SK-N-SH (cell line): ENCODE measurements at regions not wholly inside any gene's neighbourhood (a gene's known extent, or its start where the extent isn't known, plus 50 kb on each side); places are given as distances from the start of the nearest gene placed in this dataset.
"Not testable (repeated sequence)": the region's sequence is repeated elsewhere in the genome, so short reads cannot be mapped to it uniquely, and the experiment has no call there.

Experiments used
- CTCF ChIA-PET: fragments of 300-600, 350-600 bp; formaldehyde crosslinking; extraction: SDS; loops from one replicate; lab custom pipeline; 2021; lab: Yijun Ruan, JAX
- POLR2A ChIA-PET: fragments of 350-600 bp; sonication (Branson Sonifier 250); formaldehyde crosslinking; extraction: SDS; loops from one replicate; lab custom pipeline; 2020; ENCODE audit warnings: antibody characterized with exemption, inconsistent platforms; lab: Yijun Ruan, JAX
- DNase-seq: peaks from one replicate; pipeline ENCODE4 v3.0.0; 2012
- H2AFZ ChIP-seq: fragments of 200-600 bp; sonication (generic); 2 replicates; pipeline ENCODE4 v1.8.1; 2016; ENCODE audit warnings: antibody characterized with exemption, mild to moderate bottlenecking, low read depth
- H3F3A ChIP-seq: fragments of 200-600 bp; sonication (generic); replicated peaks from 2 replicates; pipeline ENCODE3; 2016; ENCODE audit warnings: antibody characterized with exemption, mild to moderate bottlenecking; ENCODE audit not compliant: insufficient read depth
- H3K27ac ChIP-seq, 2 experiments: fragments of 200-500 bp in 1 of 2; fragments of 200-600 bp in 1 of 2; sonication (Bioruptor generic) in 1 of 2; sonication (generic), shearing (Covaris generic) in 1 of 2; 2 replicates each; pipeline versions ENCODE4 v1.5.1 to v1.6.1; 2014 to 2016; ENCODE audit warnings: low read depth in 2 of 2, inconsistent platforms in 1 of 2, low read length in 1 of 2, mild to moderate bottlenecking in 1 of 2, mixed read lengths in 1 of 2
- H3K27me3 ChIP-seq: fragments of 200-600 bp; sonication (generic), shearing (Covaris generic); 2 replicates; pipeline ENCODE4 v1.6.1; 2016; ENCODE audit warnings: mixed run types; ENCODE audit not compliant: insufficient read depth
- H3K36me3 ChIP-seq, 2 experiments: fragments of 200-500 bp in 1 of 2; fragments of 200-600 bp in 1 of 2; sonication (Bioruptor generic) in 1 of 2; sonication (generic) in 1 of 2; replicated peaks in 1 of 2; 2 replicates each; pipeline versions ENCODE3 to v1.5.1; 2014 to 2016; ENCODE audit warnings: low read length in 1 of 2, mild to moderate bottlenecking in 1 of 2; ENCODE audit not compliant: insufficient read depth in 2 of 2, control insufficient read depth in 1 of 2
- H3K4me1 ChIP-seq, 2 experiments: fragments of 200-500 bp in 1 of 2; fragments of 200-600 bp in 1 of 2; sonication (Bioruptor generic) in 1 of 2; sonication (generic), shearing (Covaris generic) in 1 of 2; 2 replicates each; pipeline versions ENCODE4 v1.5.1 to v1.6.1; 2014 to 2016; ENCODE audit warnings: low read depth in 1 of 2, low read length in 1 of 2, mixed run types in 1 of 2; ENCODE audit not compliant: insufficient read depth in 2 of 2, control insufficient read depth in 1 of 2
- H3K4me2 ChIP-seq: fragments of 200-600 bp; sonication (generic), shearing (Covaris generic); 2 replicates; pipeline ENCODE4 v1.6.1; 2017; ENCODE audit warnings: mixed run types
- H3K4me3 ChIP-seq, 2 experiments: fragments of 200-500 bp in 1 of 2; fragments of 200-600 bp in 1 of 2; sonication (Bioruptor generic) in 1 of 2; sonication (generic), shearing (Covaris generic) in 1 of 2; 2 replicates each; pipeline versions ENCODE4 v1.5.1 to v1.8.1; 2014 to 2016; ENCODE audit warnings: low read depth in 2 of 2, inconsistent platforms in 1 of 2, low read length in 1 of 2, mild to moderate bottlenecking in 1 of 2, mixed read lengths in 1 of 2, moderate library complexity in 1 of 2
- H3K79me2 ChIP-seq: fragments of 200-600 bp; sonication (generic); 2 replicates; pipeline ENCODE4 v1.8.1; 2017; ENCODE audit warnings: mild to moderate bottlenecking; ENCODE audit not compliant: insufficient read depth
- H3K9ac ChIP-seq: fragments of 200-600 bp; sonication (generic); 2 replicates; pipeline ENCODE4 v1.6.1; 2017; ENCODE audit warnings: mixed run types
- H3K9me2 ChIP-seq: fragments of 200-600 bp; sonication (generic); 2 replicates; pipeline ENCODE4 v1.6.1; 2017; ENCODE audit warnings: mixed run types
- H3K9me3 ChIP-seq: fragments of 200-600 bp; sonication (generic); 2 replicates; pipeline ENCODE4 v1.6.1; 2017; ENCODE audit warnings: mixed run types, mild to moderate bottlenecking, moderate library complexity
- H4K20me1 ChIP-seq: fragments of 200-600 bp; sonication (generic); 2 replicates; pipeline ENCODE4 v1.6.1; 2017; ENCODE audit warnings: mild to moderate bottlenecking, mixed run types; ENCODE audit not compliant: insufficient read depth
- CTCF ChIP-seq: fragments of 200-600 bp; sonication (generic); IDR thresholded peaks from 2 replicates; pipeline ENCODE4 v1.6.1; 2017; ENCODE audit warnings: antibody characterized with exemption, mild to moderate bottlenecking, moderate library complexity
- ELF1 ChIP-seq: IDR thresholded peaks from 2 replicates; pipeline ENCODE4 v1.4.0; 2012
- EP300 ChIP-seq, 2 experiments: IDR thresholded peaks; 2 replicates each; pipeline versions ENCODE4 v1.4.0 to v1.6.1; 2012; ENCODE audit warnings: borderline replicate concordance in 1 of 2, low read depth in 1 of 2, low read length in 1 of 2
- FOXJ3 ChIP-seq: sonication (generic); formaldehyde crosslinking; IDR thresholded peaks from 2 replicates; pipeline ENCODE4 v1.5.1; 2020; ENCODE audit warnings: mild to moderate bottlenecking, missing genetic modification reagents
- FOXM1 ChIP-seq: IDR thresholded peaks from 2 replicates; pipeline ENCODE4 v1.4.0; 2012; ENCODE audit warnings: low read depth, mild to moderate bottlenecking
- GABPA ChIP-seq: IDR thresholded peaks from 2 replicates; pipeline ENCODE4 v1.4.0; 2012; ENCODE audit warnings: low read depth, mild to moderate bottlenecking
- GATA2 ChIP-seq: sonication (generic); formaldehyde crosslinking; IDR thresholded peaks from 2 replicates; pipeline ENCODE4 v1.5.0; 2020; ENCODE audit warnings: mild to moderate bottlenecking, missing genetic modification reagents
- JUND ChIP-seq: IDR thresholded peaks from 2 replicates; pipeline ENCODE4 v1.4.0; 2012
- MAX ChIP-seq: IDR thresholded peaks from 2 replicates; pipeline ENCODE4 v1.4.0; 2012; ENCODE audit warnings: low read depth
- MEF2A ChIP-seq: IDR thresholded peaks from 2 replicates; pipeline ENCODE4 v1.4.0; 2012; ENCODE audit warnings: low read depth, borderline replicate concordance
- NRF1 ChIP-seq: IDR thresholded peaks from 2 replicates; pipeline ENCODE4 v1.6.1; 2012; ENCODE audit warnings: low read depth, mild to moderate bottlenecking, low read length
- PBX3 ChIP-seq: IDR thresholded peaks from 2 replicates; pipeline ENCODE4; 2012
- POLR2AphosphoS5 ChIP-seq: IDR thresholded peaks from 2 replicates; pipeline ENCODE4 v1.6.1; 2012; ENCODE audit warnings: low read depth, low read length
- RAD21 ChIP-seq: IDR thresholded peaks from 2 replicates; pipeline ENCODE4 v1.6.1; 2012; ENCODE audit warnings: mild to moderate bottlenecking, low read length
- RFX5 ChIP-seq: IDR thresholded peaks from 2 replicates; pipeline ENCODE4 v1.6.1; 2012; ENCODE audit warnings: mild to moderate bottlenecking, improper control_type of control experiment, low read length
- USF2 ChIP-seq: fragments of 150-350 bp; IDR thresholded peaks from 2 replicates; pipeline ENCODE4 v1.6.1; 2017; ENCODE audit warnings: antibody characterized with exemption, low read length, low read depth, borderline replicate concordance
- YY1 ChIP-seq: IDR thresholded peaks from 2 replicates; pipeline ENCODE4 v1.4.0; 2012; ENCODE audit warnings: low read depth, mild to moderate bottlenecking
- WGBS: methylation state at CpG from one replicate; pipeline ENCODE4 v1.1.6; 2017; ENCODE audit warnings: low lambda C conversion rate; 5-methylcytosine and 5-hydroxymethylcytosine counted together

GRCh38 chr10:36003031-36003600, 361.0 kb upstream of the FZD8 start:
- no peaks in the 10 kb centered on the region for H3K79me2 ChIP-seq
- no peak overlapping the region for H3K4me3 ChIP-seq
- H3K9me2 ChIP-seq = no peaks in the 10 kb centered on the region
- H4K20me1 ChIP-seq = no peaks in the 10 kb centered on the region
- TF ChIP-seq RFX5 = no peak
- no peak for TF ChIP-seq RAD21
- TF ChIP-seq EP300 (IDR thresholded peaks at IDR 0.05; ENCODE audit: borderline replicate concordance in 1 of 2, low read depth in 1 of 2, low read length in 1 of 2) = no peak
- TF ChIP-seq MEF2A = no peak
- TF ChIP-seq GABPA = no peak
- no peak for TF ChIP-seq CTCF
- no peak for TF ChIP-seq POLR2AphosphoS5
- no peak for TF ChIP-seq NRF1
- TF ChIP-seq GATA2 (CRISPR knock-in tag) = no peak
- no peak for TF ChIP-seq MAX
- TF ChIP-seq JUND = no peak
- no peak for TF ChIP-seq USF2
- no peak for TF ChIP-seq FOXM1
- TF ChIP-seq FOXJ3 = no peak
- TF ChIP-seq PBX3 = no peak
- DNase-seq = no peak
- no peaks in the 10 kb centered on the region for H3K4me1 ChIP-seq
- no peak overlapping the region for H2AFZ ChIP-seq
- H3K27me3 ChIP-seq = no peaks in the 10 kb centered on the region
- no peaks in the 10 kb centered on the region for H3F3A ChIP-seq
- no peak overlapping the region for H3K4me2 ChIP-seq
- ChIA-PET POLR2A (no interaction called here), CTCF (no interaction called here)
- no peaks in the 10 kb centered on the region for H3K9me3 ChIP-seq
- 50% methylated on average over 11 of the region's 12 CpGs for WGBS
- no peak overlapping the region for H3K27ac ChIP-seq
- no peaks in the 10 kb centered on the region for H3K36me3 ChIP-seq
- no peak overlapping the region for H3K9ac ChIP-seq

GRCh38 chr10:36002445-36002844, 360.3 kb upstream of the FZD8 start:
- Histone ChIP-seq H3K27ac (no peak overlapping the region), H3K9ac (no peak overlapping the region), H3F3A (no peaks in the 10 kb centered on the region), H3K4me3 (no peak overlapping the region), H4K20me1 (no peaks in the 10 kb centered on the region), H3K9me2 (no peaks in the 10 kb centered on the region), H3K36me3 (no peaks in the 10 kb centered on the region), H2AFZ (no peak overlapping the region), H3K4me1 (no peaks in the 10 kb centered on the region), H3K9me3 (no peaks in the 10 kb centered on the region)
- CTCF ChIA-PET = no interaction called here
- POLR2A ChIA-PET = no interaction called here
- 68% methylated on average over 5 of the region's 5 CpGs for WGBS
- DNase-seq = no peak
- TF ChIP-seq JUND (no peak), MAX (no peak), YY1 (no peak), CTCF (no peak), ELF1 (no peak)
- TF ChIP-seq, all 33 proteins: peak for 0
- H3K4me2 ChIP-seq = no peak overlapping the region
- no peaks in the 10 kb centered on the region for H3K27me3 ChIP-seq
- no peaks in the 10 kb centered on the region for H3K79me2 ChIP-seq

GRCh38 chr10:36000754-36001153, 358.7 kb upstream of the FZD8 start:
- H3K4me2 ChIP-seq, H4K20me1 ChIP-seq, H2AFZ ChIP-seq, H3K9ac ChIP-seq, H3K9me3 ChIP-seq, DNase-seq, POLR2A ChIA-PET, H3K79me2 ChIP-seq, H3K27ac ChIP-seq, H3F3A ChIP-seq, H3K36me3 ChIP-seq, H3K9me2 ChIP-seq, H3K4me3 ChIP-seq, H3K27me3 ChIP-seq, H3K4me1 ChIP-seq: not testable (repeated sequence)
- WGBS = 91% methylated on average over 1 of the region's 1 CpG
- CTCF ChIA-PET = interaction anchor here (0.8 kb wide), 1 partner anchor 109 kb away, joined by 3 read pairs; no protein-coding TSS in a partner anchor
